ENCODE measurements at regions not wholly inside any gene's neighbourhood (a gene's known extent, or its start where the extent isn't known, plus 50 kb on each side); places are given as distances from the start of the nearest gene placed in this dataset.
A peak's percentile ranks its signal among the peaks of the same experiment; 100 is the strongest.

DNA sequence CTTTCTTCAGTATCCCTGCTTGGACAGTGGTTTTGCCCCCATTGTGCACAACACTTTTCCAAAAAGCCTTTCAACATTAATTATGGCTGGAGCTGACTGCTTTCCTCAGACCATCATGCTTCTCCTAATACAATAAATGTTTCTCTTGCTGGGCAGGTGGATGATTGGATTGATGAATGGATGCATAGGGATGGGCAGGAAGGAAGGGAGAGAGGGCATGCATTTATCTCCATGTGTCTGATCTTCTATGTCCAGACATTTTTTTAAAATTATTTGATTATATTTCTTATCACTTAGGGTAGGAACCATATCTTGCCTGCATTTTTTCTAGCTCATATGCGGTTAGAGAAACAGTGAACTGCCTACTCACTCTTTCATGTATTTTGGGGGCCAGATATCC is 218.5 kb downstream of the PRL start:
- no peak for FAIRE-seq
- TF ChIP-seq, protein P1, sequence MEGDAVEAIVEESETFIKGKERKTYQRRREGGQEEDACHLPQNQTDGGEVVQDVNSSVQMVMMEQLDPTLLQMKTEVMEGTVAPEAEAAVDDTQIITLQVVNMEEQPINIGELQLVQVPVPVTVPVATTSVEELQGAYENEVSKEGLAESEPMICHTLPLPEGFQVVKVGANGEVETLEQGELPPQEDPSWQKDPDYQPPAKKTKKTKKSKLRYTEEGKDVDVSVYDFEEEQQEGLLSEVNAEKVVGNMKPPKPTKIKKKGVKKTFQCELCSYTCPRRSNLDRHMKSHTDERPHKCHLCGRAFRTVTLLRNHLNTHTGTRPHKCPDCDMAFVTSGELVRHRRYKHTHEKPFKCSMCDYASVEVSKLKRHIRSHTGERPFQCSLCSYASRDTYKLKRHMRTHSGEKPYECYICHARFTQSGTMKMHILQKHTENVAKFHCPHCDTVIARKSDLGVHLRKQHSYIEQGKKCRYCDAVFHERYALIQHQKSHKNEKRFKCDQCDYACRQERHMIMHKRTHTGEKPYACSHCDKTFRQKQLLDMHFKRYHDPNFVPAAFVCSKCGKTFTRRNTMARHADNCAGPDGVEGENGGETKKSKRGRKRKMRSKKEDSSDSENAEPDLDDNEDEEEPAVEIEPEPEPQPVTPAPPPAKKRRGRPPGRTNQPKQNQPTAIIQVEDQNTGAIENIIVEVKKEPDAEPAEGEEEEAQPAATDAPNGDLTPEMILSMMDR (IDR thresholded peaks at IDR 0.05; ENCODE audit: insufficient read depth, low read length, severe bottlenecking), result no peak

GRCh38 chr6:22078802-22079545 is 217.9 kb downstream of the PRL start:
- FAIRE-seq (no peak), DNase-seq (ENCODE audit: low read depth) (no peak)
- Histone ChIP-seq H3K4me3 (ENCODE audit: low read depth, low read length) (no peak overlapping the region), H3K27me3 (ENCODE audit: control insufficient read depth, insufficient read depth, low read length) (no peaks in the 10 kb centered on the region), H3K36me3 (ENCODE audit: control insufficient read depth, insufficient read depth, low read length) (no peaks in the 10 kb centered on the region)
- TF ChIP-seq, protein P1 (IDR thresholded peaks at IDR 0.05; ENCODE audit: insufficient read depth, low read length, severe bottlenecking), result no peak

More for the DNA sequence above, 218.5 kb downstream of the PRL start:
- H3K27me3 ChIP-seq (ENCODE audit: control insufficient read depth, insufficient read depth, low read length), result no peaks in the 10 kb centered on the region
- H3K4me3 ChIP-seq (ENCODE audit: low read depth, low read length), result no peak overlapping the region
- no peak for DNase-seq (ENCODE audit: low read depth)
- no peaks in the 10 kb centered on the region for H3K36me3 ChIP-seq (ENCODE audit: control insufficient read depth, insufficient read depth, low read length)

DNA sequence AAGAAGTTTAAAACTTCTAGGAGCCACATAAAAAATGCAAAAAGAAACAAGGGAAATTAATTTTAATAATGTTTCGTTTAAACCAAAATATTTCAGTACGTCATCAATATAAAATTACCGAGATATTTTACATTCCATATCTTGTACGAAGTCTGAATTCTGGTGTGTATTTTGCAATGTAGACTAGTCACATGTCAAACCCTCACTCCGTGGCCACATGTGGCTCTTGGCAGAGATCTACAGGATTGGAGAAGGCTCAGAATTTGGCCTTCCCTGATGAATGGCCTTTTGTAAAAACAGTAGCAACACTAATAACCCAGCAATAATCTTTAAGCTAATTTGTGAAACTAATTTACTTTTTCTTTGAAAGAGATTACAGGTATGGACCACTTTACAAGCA is 217.1 kb downstream of the PRL start:
- FAIRE-seq (no peak), DNase-seq (ENCODE audit: low read depth) (no peak)
- no peaks in the 10 kb centered on the region for H3K36me3 ChIP-seq (ENCODE audit: control insufficient read depth, insufficient read depth, low read length)
- no peaks in the 10 kb centered on the region for H3K27me3 ChIP-seq (ENCODE audit: control insufficient read depth, insufficient read depth, low read length)
- TF ChIP-seq, protein P1 (IDR thresholded peaks at IDR 0.05; ENCODE audit: insufficient read depth, low read length, severe bottlenecking), result no peak
- H3K4me3 ChIP-seq (ENCODE audit: low read depth, low read length), result no peak overlapping the region

DNA sequence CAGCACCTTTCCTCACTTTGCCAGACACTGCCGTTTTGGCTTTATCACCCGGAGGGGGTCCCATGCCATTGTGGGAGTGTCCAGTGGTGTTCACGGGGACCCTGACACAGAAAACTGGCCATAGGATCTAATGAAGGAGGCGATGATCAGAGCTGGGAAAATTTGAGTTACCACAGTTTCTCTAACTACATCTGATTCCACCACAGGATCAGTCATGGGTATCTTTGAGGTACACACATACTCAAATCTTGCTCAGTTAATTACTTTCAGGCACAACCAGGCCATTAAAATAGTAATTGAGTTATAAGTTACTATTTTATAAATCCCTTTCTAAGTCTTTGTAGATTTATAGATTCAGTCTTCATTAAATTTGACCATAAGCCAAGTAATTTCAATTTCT is 215.1 kb downstream of the PRL start:
- H3K27me3 ChIP-seq (ENCODE audit: control insufficient read depth, insufficient read depth, low read length), result no peaks in the 10 kb centered on the region
- FAIRE-seq (no peak), DNase-seq (ENCODE audit: low read depth) (no peak)
- H3K36me3 ChIP-seq (ENCODE audit: control insufficient read depth, insufficient read depth, low read length), result no peaks in the 10 kb centered on the region
- TF ChIP-seq, protein P1 (IDR thresholded peaks at IDR 0.05; ENCODE audit: insufficient read depth, low read length, severe bottlenecking), result no peak
- H3K4me3 ChIP-seq (ENCODE audit: low read depth, low read length), result no peak overlapping the region

DNA sequence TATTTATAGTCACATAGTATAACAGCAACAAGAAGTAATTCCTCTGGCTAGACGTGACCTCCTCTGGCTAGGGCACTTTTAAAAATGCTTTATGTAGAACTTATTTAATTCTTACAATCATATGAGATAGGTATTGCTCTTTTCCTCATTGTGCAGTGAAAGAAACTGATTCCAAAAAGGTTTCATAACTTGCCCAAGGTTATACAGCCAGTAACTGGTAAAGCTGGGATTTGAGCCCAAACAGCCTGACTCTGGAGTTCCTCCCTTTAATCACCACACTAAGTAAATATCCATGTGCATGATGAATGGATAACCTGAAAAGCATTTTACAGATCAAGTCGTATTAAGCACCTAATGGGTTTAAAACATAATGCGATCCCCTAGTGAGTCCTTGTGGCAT is 214.6 kb downstream of the PRL start:
- no peaks in the 10 kb centered on the region for H3K27me3 ChIP-seq (ENCODE audit: control insufficient read depth, insufficient read depth, low read length)
- FAIRE-seq (no peak), DNase-seq (ENCODE audit: low read depth) (peak; percentile 51)
- TF ChIP-seq, protein P1 (IDR thresholded peaks at IDR 0.05; ENCODE audit: insufficient read depth, low read length, severe bottlenecking), result no peak
- no peaks in the 10 kb centered on the region for H3K36me3 ChIP-seq (ENCODE audit: control insufficient read depth, insufficient read depth, low read length)
- no peak overlapping the region for H3K4me3 ChIP-seq (ENCODE audit: low read depth, low read length)

GRCh38 chr6:22083119-22083518 is 213.7 kb downstream of the PRL start:
- no peak for FAIRE-seq
- no peak overlapping the region for H3K4me3 ChIP-seq (ENCODE audit: low read depth, low read length)
- H3K36me3 ChIP-seq (ENCODE audit: control insufficient read depth, insufficient read depth, low read length), result no peaks in the 10 kb centered on the region
- H3K27me3 ChIP-seq (ENCODE audit: control insufficient read depth, insufficient read depth, low read length), result no peaks in the 10 kb centered on the region
- DNase-seq (ENCODE audit: low read depth), result no peak
- TF ChIP-seq, protein P1 (IDR thresholded peaks at IDR 0.05; ENCODE audit: insufficient read depth, low read length, severe bottlenecking), result no peak

Measured in bronchial epithelial cell (primary cell).